SKM-1 (cell line): ENCODE measurements at regions not wholly inside any gene's neighbourhood (a gene's known extent, or its start where the extent isn't known, plus 50 kb on each side); places are given as distances from the start of the nearest gene placed in this dataset.
A peak's percentile ranks its signal among the peaks of the same experiment; 100 is the strongest.
"Not testable (repeated sequence)": the region's sequence is repeated elsewhere in the genome, so short reads cannot be mapped to it uniquely, and the experiment has no call there.

ENCODE experiments used
- DNase-seq: peaks from one replicate; lab custom pipeline; 2025; ENCODE audit not compliant: unreplicated experiment; lab: John Stamatoyannopoulos, UW

DNA sequence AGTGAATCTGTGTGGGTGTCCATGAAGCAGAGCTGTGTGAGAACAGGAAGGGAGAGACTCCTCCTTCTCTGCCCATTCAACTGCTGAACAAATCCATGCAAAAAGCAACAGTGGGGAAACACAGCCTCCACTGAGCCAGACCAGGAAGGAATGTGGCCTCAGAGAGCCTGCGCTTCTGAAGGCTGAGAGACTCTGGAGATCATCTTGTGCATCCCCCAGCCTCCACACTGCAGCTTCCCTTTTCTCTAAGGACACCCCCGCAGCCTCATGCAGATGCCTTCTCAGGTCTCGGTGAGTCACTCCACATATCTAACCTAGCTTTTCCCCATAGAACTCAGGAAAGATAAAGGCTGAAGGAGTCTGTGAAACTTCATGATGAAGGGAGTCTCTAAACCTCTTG is 402.9 kb downstream of the TNS1 start:
- no peak for DNase-seq

DNA sequence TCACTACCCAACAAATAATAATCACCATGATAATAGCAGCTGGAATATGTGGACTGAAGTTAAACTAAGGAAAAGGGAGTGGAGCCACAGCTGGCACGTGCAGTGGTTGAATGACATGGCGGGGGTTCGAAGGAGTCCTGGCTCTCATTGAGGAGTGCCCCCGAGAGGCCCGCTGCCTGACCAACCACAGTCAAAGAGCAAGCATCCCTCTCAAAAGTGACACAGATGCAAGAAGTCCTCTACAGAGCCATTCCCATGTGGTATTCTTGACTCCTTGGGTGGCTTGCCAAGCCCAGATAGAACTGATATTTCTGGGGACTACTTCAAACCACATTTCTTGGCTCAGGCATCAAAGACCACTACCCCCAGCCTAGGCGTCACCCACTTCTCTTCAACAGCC is 405.1 kb downstream of the TNS1 start:
- DNase-seq = no peak

DNA sequence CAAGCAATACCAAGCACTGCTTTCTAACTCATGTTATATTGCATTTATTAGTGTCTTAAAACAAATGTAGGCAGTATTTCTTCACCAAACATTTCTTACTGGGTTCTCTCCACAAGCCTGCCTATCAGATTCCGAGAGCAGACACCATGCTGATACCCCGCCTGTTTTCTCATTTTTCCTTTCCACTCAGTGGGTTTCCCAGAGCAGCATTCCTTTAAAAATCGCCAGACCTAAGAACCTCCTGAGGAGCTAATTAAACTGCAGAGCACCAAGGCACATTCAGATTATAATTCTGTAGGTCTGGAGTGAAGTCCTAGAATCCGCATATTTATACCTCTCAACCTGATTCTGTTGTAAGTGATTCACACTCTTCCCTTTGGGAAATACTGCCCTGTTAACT is 405.6 kb downstream of the TNS1 start:
- no peak for DNase-seq

DNA sequence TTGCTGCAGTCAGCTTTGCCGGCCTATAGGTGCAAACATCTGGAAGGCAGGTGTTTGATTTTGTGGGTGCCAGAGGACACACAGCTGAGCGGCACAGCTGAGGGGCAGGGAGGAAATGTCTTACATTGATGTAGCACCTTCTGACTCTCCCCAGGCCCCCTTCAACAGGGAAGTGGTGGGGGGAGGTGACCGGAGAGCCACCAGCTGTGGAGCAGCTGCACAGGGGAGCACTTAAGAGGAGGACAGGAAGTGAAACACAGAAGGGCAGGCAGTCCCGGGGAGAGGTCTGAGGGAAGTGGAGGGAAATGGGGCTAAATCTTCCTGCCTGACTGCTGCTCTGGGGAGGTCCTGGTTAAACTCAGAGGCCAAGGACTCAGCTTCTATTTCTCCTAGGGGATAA is 409.1 kb downstream of the TNS1 start:
- peak; percentile 12 for DNase-seq

DNA sequence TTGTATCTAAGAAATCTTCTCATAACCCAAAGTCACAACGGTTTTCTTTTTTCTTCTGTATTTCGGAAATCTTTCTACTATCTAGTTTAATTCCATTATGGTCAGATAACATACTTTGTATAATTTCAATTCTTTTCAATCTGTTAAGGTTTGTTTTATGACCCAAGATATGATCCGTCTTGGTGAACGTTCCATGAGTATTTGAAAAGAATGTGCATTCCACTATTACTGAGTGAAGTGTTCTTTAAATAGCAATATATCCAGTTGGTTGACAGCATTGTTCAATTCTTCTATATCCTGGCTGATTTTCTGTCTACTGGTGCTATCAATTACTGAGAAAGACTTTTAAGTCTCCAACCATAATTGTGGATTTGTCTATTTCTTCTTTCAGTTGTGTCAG is 414.5 kb downstream of the TNS1 start:
- DNase-seq = no peak

DNA sequence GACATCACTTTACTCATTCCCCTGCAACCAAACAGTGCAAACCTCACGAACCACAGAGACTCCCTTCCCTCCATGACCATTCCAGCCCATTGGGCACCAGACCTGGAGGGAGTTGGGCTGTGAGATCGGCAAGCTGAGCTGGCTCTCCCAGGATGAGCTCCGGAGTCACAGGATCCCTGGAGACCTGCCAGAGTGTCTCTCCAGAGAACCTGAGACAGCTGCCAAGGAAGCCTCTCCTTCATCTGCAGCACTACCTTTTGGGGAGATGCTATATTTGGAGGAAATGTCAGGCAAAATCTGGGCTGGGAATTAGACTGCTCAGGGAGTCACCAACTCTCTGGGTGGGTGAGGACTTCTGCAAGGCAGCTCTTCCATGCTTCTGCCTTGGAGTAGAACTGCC is 417.4 kb downstream of the TNS1 start:
- DNase-seq = no peak

DNA sequence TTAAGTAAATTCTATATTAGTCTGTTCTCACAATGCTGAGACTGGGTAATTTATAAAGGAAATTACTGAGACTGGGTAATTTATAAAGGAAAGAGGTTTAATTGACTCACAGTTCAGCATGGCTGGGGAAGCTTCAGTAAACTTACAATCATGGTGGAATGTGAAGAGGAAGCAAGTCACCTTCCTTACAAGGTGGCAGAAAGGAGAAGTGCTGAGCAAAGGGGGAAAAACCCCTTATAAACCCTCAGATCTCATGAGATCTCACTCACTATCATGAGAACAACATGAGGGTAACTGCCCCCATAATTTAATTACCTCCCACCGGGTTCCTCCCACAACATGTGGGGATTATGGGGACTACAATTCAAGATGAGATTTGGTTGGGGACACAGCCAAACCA is 422.4 kb downstream of the TNS1 start:
- not testable (repeated sequence) for DNase-seq

DNA sequence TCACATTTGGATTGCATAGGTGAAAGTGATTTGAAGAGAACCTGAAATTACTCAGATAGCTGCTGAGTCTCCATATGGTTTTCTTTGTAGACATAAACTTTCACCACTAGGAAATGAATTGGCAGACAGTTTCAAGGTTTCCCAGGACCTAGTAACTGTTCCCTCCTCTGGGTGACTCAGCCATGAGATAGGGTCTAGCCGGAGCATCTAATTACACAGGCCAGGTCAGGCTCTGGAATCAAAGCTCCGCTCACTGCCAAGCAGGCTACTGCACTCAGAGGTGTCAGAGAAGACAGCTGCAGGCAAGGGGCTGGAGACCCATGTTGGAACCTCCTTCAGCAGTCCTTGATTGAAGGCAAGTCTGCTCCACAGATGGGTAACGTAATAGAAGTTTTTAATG is 429.2 kb downstream of the TNS1 start:
- no peak for DNase-seq

DNA sequence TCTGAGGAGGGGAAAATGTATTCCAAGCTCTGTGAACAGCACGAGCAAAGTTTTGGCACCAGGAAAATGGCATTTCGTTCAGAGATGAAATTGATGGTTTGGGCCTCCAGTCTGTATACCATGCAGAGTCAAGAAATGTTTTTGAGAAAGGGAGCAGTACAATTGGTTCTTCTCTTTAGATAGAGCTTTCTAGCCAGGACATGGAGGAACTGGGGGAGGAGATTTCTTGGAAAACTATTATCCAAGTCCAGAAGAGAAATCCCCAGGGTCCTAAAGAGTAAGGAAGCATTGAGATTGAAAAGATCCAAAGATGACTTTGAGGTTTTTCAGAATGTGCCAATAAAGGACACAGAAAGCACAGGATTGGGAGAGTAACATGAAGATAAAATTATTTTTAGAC is 432.4 kb downstream of the TNS1 start:
- DNase-seq = no peak

DNA sequence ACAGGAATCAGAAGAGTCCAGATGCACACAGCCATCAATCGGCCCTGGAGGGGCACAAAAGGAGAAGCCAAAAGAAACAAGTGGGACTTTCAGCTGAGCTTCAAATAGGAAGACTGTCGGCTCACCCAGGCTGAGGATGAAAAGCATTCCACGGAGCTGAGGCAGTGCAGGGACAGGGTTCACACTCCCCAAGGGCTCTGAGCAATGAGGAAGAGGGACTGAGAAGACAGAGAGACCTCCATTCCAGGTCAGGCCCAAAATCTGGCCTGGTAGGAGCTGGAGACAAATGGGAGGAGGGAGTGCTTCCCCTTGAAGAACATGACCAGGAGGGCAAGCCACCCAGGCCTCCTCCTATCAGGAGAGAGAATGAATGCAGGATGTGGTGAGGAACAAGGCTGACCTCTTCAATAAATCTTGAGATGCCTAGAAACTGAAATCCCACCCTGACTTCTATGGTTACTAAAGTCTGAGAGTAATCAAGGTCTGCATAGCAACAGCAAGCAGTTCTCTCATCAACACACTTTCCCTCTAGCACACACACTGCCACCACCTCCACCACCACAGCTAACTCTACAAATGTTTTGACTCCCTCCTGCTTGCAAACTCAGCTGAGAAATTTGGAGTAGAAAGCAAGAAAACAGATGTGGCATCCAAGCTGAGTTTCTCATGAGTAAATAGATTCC is 434.4 kb downstream of the TNS1 start:
- no peak for DNase-seq

DNA sequence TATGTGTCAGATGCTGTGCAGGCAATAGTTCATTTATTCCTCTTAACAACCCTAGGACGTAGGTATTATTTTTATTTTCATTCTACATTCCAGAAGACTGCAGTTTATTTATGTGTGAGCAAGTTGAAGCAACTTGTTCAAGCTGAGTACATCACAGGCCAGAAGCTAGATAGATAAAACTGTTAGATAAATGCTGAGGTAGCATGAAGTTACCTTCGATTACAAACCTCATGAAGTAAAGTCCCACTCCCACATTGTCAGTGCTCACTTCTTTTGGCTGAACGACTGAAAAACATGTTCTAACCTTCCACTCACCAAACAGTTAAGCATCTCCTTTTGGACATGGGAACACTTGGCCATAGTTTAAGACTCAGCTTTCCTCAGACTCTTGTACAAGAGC is 439.2 kb downstream of the TNS1 start:
- DNase-seq = no peak

DNA sequence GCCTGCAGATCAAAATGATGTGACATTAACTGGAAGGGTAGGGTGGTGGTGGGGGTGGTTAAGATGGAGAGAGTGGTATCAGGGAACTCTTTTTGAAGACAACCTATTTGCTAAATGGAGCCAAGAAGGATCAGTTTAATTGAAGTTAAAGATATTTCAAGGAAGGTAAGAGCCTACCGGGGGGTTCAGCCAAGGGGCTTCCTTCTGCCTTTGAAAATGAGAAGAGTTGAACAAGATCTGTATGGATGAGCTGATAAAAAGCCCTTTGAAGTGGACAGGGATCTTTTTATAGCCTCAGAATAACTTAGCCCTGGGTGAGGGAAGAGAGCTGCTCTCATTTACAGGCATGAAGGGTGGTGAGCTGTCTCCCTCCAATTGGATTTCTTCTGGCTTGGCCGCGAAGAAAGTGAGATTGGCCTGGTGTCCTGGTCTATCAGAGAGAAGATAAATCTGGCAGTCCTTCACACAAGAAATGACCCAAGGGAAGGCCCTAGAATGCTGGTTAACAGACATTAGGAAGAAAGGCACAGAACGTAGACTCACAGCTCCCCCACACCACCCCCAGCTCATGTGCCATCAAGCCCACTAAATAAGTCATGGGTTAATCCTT is 439.8 kb downstream of the TNS1 start:
- no peak for DNase-seq

DNA sequence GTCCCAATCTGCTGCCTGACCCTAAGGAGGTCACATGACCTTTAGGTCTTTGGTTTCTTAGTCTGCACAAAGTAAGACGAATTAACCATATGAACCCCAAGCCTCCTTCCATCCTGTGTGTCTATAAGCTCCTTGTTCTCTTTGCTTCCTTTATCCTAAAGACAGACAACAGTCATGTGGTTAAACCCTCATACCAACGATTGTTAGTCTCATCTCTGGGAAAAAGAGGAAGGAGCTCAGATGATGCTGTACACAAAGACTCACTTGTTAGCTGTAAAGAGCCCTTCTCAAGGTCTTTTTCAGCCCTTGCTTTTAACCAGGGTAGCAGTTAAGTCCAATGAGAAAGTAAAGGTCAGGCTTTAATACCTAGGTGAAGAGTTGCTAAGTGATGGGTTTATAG is 443.7 kb downstream of the TNS1 start:
- no peak for DNase-seq

DNA sequence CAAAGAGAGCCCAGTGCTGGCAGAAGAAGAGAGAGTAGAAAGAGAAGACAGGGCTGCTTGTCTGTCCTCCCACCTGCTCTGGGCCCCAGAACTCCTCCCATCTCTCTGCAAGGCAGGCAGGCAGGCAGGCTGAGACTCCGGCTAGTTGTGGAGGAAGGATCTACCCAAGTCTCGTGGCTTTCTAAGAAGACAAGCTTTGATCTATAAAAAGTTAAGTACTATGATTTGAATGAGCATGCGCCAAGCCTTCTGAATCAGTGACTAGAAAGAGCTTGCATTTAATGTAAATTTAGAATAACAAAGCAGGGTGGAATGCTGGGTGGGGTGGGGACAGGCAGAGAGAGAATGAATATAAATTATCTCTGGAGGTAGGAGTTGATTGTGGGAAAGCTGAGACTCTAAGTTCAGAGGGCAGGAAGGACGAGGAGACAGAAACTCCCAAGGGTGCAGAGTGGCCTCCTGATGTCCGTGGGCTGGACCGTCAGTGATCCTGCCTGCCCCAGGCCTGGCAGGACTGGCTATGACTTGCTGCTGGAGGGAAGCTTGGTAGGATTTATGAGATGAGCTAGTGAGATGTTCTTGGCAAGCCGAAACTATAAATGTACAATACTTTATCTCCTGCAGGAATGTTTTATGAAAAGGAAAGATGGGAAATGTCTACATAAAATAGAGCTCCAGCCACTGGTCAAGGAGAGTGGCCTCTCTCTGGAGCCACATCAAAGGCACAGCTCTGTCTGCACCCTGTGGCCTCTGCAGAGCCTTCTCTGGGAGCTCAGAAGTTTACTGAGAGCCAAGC is 447.5 kb downstream of the TNS1 start:
- no peak for DNase-seq

DNA sequence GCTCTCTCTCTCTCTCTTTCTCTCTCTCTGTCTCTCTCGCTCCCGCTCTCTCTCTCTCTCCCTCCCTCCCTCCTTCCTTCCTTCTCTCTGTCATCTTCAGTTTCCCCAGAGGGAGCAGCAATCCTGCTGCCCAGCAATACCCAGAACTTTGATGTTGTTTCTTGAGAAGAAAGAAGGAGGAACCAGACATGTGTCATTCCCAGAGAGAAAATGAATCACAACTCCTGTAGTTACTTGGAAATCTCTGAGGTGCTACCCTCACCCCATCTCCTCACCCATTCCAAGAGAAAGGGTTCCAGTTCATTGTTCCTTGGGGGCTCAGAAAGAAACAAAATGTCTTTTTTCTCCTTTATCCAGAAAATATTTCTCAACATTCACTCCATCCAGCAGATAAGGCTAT is 449.1 kb downstream of the TNS1 start:
- no peak for DNase-seq

DNA sequence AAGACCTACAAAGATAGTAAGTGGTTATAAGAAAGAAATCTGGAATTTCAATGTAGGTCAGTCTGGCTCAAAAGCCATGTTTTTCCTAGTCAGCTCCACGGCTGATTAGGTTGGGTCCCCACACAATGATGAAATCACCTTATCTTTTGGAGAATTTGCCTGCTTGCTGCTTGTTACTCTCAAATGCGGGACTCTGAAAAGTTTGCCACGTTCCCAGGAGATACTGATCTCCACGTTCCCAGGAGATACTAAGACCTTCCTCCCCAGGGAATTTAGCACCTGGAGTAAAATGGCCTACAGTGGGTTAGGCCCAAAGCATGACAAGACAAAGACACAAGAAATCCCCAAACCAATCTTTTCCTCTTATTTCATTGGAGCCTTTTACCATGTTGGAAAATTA is 449.6 kb downstream of the TNS1 start:
- no peak for DNase-seq

DNA sequence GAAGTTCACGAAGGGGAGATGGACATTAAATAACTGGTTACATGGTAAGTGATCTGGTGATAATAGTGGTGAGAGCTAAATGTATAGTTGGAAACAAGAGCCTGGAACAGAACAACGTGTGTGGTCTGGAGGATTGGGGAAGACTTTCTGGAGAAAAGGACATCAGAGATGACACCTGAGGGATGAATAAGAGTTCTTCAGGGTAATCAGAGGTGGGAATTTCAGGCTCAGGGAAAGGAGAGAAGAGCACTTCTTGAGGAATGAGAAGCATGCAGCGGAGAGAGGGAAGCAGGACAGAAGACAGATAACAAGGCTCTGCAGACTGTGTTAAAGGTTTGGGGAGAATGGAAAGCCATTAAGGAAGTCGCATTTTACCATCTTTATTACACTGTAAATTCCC is 450.7 kb downstream of the TNS1 start:
- DNase-seq = no peak

DNA sequence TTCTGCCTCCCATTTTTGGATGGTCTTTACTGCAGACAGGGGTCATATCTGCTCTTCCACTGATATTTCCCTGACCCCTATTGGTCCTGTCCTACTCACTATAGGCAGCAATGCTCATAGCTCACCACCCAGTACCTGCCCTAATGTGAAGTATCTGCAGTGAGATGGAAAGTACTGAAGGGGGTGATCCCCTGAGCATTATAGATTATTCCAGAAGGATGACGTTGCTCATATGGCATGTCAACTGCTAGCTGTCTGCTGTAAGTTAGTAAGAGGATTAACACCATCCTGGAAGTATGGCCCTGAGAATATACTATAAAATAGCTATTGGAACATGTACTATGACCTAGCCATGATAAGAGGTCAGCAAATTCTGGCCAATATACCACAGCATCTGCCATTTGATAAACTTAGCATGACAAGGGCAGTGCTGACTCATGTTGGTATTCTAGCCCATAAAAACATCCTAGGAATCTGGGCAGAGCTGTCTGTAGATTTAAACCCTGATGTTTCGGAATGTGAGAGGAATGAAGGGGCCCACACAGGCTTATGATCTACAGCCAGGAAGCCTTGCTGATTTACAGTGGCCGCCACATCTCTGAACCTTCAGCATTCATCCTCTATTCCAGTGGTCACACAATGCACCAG is 451.4 kb downstream of the TNS1 start:
- DNase-seq = no peak

DNA sequence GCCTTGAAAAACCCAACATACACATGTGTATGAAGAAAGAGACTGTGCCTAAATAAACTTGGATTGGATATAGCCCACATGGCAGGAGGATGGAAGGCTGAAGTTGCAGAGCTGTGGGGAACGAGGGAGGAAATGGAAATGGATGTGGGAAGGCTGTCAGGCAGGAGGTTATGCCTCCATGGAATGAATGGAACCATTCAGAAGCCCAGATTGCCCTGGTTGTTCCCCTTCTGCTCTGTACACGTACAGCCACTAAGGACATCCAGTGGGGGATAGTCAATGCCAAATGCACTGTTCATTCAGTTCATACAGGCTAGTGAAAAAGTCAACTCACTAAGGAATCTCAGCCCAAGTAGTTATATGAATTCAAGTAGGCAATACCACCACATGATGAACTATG is 463.7 kb downstream of the TNS1 start:
- DNase-seq = no peak

DNA sequence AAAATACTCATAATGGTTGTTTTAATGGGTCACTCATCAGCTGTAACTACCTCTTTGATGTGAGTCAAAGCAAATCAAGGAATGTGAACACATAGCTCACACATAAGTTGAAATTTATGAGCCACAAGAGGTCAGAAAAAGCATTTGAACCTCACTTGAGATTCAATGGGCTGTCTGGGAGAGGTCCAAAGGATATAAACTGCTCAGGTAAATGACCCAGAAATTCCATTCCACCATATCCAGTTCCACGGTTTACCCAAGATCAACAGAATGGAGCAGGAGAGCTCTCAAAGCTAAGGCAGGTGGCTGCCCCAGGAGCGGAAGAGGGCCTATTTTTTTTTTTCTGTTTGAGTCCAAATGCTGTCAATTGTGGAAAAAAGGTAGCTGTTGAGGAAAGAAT is 464.1 kb downstream of the TNS1 start:
- DNase-seq = no peak

DNA sequence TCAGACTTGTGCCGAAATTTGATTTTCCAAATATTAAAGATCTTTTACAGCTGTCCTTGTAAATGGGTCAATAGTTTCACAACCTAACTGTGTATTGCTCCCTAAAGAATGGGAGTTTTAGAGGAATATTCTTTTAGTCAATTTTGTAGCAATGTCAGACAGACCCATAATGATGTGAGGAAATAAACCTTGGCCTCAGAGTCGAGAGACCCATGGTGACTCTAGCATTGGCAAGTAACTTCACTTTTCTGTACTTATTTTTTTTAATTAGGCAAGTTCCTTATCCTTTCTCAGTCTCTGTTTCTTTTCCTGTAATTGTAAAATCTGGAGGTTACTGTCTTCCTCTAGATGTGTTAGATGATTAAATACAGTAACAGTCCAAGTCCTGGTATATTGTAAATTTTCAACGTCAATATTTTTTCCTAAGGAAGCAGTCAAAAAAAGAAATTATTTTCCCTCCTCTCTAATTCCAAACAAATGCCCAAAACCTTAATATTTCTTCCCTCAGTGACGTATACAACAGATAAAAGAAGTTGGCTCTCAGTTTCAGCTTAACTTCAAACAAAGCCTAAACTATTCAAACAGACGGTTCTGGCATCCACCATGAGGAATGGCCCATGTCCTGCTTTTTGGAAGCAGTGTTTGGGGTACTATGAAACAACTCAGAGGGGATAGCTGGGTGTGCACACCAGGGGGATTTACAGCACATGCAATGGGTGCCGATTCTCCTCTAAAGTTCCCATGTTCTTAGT is 466.7 kb downstream of the TNS1 start:
- DNase-seq = no peak
